NT2/D1 (cell line): ENCODE measurements at regions not wholly inside any gene's neighbourhood (a gene's known extent, or its start where the extent isn't known, plus 50 kb on each side); places are given as distances from the start of the nearest gene placed in this dataset.

Experiments used
- SUZ12 ChIP-seq: IDR thresholded peaks from 2 replicates; pipeline ENCODE4 v1.6.1; 2011; ENCODE audit not compliant: insufficient read length, insufficient read depth; ENCODE audit errors: extremely low read depth
- ZNF274 ChIP-seq: IDR thresholded peaks from 2 replicates; pipeline ENCODE4 v1.6.1; 2011; ENCODE audit warnings: mild to moderate bottlenecking, low read depth, low read length

DNA sequence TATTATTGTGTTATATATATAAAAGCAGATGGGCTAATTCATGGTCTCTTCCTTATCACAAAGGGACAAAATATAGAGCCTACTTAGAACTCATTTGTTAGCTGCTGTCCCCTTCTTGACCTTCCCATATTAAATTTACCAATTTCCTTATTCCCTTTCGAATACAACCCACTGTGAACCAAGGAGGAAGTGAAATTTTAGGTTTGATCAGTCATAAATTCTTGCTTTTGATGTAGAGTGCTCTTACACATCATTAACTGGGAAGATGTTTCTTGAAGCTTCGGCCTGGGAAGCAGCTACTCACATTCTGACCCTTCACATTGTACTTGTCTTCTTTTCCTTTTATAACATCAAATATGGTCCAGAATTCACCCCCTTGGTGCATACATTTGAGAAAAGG, 579.0 kb downstream of the LRFN5 start:
- TF ChIP-seq SUZ12 (no peak), ZNF274 (no peak)
